ENCODE measurements at regions not wholly inside any gene's neighbourhood (a gene's known extent, or its start where the extent isn't known, plus 50 kb on each side); places are given as distances from the start of the nearest gene placed in this dataset.

DNA sequence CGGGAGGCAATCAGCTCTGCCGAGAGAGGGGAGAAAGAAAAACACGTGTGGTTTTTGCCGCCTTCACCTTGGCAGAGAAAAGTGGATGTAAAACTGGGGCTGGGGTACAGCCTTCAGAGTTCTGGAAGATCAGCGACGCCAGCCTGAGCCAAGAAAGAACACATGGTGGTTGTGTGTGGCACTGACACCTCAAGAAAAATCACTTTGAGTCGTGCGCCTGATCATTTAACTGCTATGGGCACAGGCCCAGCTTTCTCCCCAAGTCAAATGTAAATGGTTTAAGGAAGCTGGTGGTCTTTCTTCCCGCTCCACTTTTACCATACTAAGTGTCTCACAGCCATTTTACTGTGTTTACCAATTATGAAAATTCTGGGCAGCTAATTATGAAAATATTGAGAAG is 461.8 kb upstream of the SOX9 start:
- Histone ChIP-seq H3K4me3 (replicated peaks in 1 of 3; ENCODE audit: insufficient read depth in 1 of 3, low read depth in 1 of 3, low read length in 3 of 3) (no peak overlapping the region), H3K27ac (ENCODE audit: insufficient read depth, low read depth, low read length) (no peak overlapping the region), H3K36me3 (ENCODE audit: control insufficient read depth in 2 of 2, extremely low read depth in 1 of 2, insufficient read depth in 2 of 2, low read length in 2 of 2) (no peaks in the 10 kb centered on the region), H3K9me3 (replicated peaks; ENCODE audit: control insufficient read depth, insufficient read depth, low read length) (peaks cover 2% of the 10 kb centered on the region), H3K27me3 (ENCODE audit: control insufficient read depth in 2 of 2, insufficient read depth in 2 of 2, low read length in 2 of 2) (no peaks in the 10 kb centered on the region), H3K9ac (replicated peaks; ENCODE audit: extremely low read depth, insufficient read depth, low read length) (no peak overlapping the region), H2AFZ (ENCODE audit: low read depth, low read length) (no peak overlapping the region), H3K9me1 (replicated peaks; ENCODE audit: control insufficient read depth, extremely low read depth, insufficient read depth, low read length) (no peaks in the 10 kb centered on the region), H3K4me1 (ENCODE audit: control insufficient read depth, extremely low read depth, insufficient read depth, low read length) (no peaks in the 10 kb centered on the region), H4K20me1 (replicated peaks; ENCODE audit: control insufficient read depth, extremely low read depth, insufficient read depth, low read length) (no peaks in the 10 kb centered on the region), H3K79me2 (ENCODE audit: control insufficient read depth, insufficient read depth, low read length) (no peaks in the 10 kb centered on the region), H3K4me2 (ENCODE audit: insufficient read depth, low read length) (no peak overlapping the region)
- TF ChIP-seq POLR2A (IDR thresholded peaks at IDR 0.05; ENCODE audit: low read depth, low read length) (no peak), MAX (IDR thresholded peaks at IDR 0.05; ENCODE audit: insufficient read depth, insufficient read length) (no peak), JUN (IDR thresholded peaks at IDR 0.05; ENCODE audit: borderline replicate concordance, insufficient read depth, insufficient read length, low read depth) (no peak), MYC (IDR thresholded peaks at IDR 0.05; ENCODE audit: low read depth, low read length) (no peak), POLR2AphosphoS5 (IDR thresholded peaks at IDR 0.05; ENCODE audit: insufficient read depth, low read depth, low read length) (no peak), EZH2 (IDR thresholded peaks at IDR 0.05; ENCODE audit: borderline replicate concordance, low read depth, low read length, severe bottlenecking) (no peak), FOS (IDR thresholded peaks at IDR 0.05; ENCODE audit: borderline replicate concordance, insufficient read depth, low read length) (no peak)
- TF ChIP-seq, protein P1, sequence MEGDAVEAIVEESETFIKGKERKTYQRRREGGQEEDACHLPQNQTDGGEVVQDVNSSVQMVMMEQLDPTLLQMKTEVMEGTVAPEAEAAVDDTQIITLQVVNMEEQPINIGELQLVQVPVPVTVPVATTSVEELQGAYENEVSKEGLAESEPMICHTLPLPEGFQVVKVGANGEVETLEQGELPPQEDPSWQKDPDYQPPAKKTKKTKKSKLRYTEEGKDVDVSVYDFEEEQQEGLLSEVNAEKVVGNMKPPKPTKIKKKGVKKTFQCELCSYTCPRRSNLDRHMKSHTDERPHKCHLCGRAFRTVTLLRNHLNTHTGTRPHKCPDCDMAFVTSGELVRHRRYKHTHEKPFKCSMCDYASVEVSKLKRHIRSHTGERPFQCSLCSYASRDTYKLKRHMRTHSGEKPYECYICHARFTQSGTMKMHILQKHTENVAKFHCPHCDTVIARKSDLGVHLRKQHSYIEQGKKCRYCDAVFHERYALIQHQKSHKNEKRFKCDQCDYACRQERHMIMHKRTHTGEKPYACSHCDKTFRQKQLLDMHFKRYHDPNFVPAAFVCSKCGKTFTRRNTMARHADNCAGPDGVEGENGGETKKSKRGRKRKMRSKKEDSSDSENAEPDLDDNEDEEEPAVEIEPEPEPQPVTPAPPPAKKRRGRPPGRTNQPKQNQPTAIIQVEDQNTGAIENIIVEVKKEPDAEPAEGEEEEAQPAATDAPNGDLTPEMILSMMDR (IDR thresholded peaks at IDR 0.05; ENCODE audit: extremely low read depth in 1 of 2, insufficient read depth in 1 of 2, low read depth in 1 of 2, low read length in 2 of 2), result no peak
- FAIRE-seq (no peak), DNase-seq (ENCODE audit: low read depth, low spot score) (no peak)
- ChIA-PET CTCF (no interaction called here), POLR2A (no interaction called here)
- intact Hi-C loops (cut with micrococcal nuclease) (no loop called here), dilution Hi-C loops (cut with MboI; ENCODE audit: extremely low pct_ligation_motif_present, low sequenced_read_pairs) (no loop called here)
- BruUV-seq (replicated peaks), result no TSS peak

Measured in endothelial cell of umbilical vein (primary cell).